ENCODE measurements at regions not wholly inside any gene's neighbourhood (a gene's known extent, or its start where the extent isn't known, plus 50 kb on each side); places are given as distances from the start of the nearest gene placed in this dataset.

GRCh38 chr3:4029135-4029534 lies 229.9 kb downstream of the LRRN1 start:
- no peak for TF ChIP-seq CTCF (IDR thresholded peaks at IDR 0.05)
- no peak for TF ChIP-seq POLR2A (IDR thresholded peaks at IDR 0.05)

All from right lobe of liver (tissue), 4 donors.